H1 (cell line): ENCODE measurements at regions not wholly inside any gene's neighbourhood (a gene's known extent, or its start where the extent isn't known, plus 50 kb on each side); places are given as distances from the start of the nearest gene placed in this dataset.

Experiments used
- POLR2A ChIP-seq, 2 experiments: IDR thresholded peaks; 1 replicate in 1 of 2; 2 replicates in 1 of 2; pipeline ENCODE4 v1.6.1; 2011; ENCODE audit warnings: low read depth in 2 of 2, low read length in 2 of 2, mild to moderate bottlenecking in 2 of 2; ENCODE audit errors: control extremely low read depth in 1 of 2
- RFX5 ChIP-seq: IDR thresholded peaks from 2 replicates; pipeline ENCODE4 v1.6.1; 2011; ENCODE audit warnings: low read depth, low read length, improper control_type of control experiment, borderline replicate concordance
- SP1 ChIP-seq: IDR thresholded peaks from 2 replicates; pipeline ENCODE4 v1.6.1; 2011; ENCODE audit warnings: low read depth, low read length
- TF ChIP-seq, protein P1 (sequence below), 3 experiments: IDR thresholded peaks; 1 replicate in 2 of 3; 2 replicates in 1 of 3; pipeline versions ENCODE4 v1.5.1 to v1.6.1; 2011; ENCODE audit warnings: low read length in 3 of 3, mild to moderate bottlenecking in 3 of 3, inconsistent platforms in 2 of 3, low read depth in 1 of 3, moderate library complexity in 1 of 3; ENCODE audit not compliant: insufficient read depth in 1 of 3; ENCODE audit errors: control extremely low read depth in 1 of 3

DNA sequence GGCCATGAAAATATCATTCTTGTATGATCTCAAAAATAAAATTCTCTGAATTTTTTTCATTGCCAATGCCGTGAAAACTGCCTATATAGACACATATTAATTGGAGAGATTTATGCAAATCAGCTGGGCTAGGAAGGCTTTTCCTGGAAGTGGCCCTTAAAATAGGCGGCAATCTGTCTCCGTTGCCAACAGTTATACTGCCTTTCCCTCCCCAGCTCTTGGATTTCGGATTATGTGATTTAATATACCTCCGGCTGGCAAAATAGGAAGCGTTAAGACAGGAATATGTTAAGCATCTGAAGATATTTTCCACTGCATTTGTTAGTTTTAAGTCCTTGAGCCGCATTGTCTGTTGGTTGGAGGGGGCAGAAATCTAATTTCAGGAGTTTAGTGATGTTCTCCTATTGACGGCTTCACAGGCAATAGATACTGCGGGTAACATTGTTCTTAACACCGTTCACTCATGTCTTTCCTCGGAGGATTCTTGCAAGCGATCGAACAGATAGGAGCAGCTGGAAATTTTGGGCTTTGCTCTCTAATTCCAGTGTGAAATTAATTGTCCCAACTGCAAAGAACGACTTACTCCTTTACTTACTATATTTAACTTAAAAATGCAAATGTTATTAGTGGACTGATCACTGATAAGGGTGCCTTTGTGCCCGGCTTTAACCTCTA lies 113.3 kb downstream of the LINC00237 start:
- TF ChIP-seq, protein P1, sequence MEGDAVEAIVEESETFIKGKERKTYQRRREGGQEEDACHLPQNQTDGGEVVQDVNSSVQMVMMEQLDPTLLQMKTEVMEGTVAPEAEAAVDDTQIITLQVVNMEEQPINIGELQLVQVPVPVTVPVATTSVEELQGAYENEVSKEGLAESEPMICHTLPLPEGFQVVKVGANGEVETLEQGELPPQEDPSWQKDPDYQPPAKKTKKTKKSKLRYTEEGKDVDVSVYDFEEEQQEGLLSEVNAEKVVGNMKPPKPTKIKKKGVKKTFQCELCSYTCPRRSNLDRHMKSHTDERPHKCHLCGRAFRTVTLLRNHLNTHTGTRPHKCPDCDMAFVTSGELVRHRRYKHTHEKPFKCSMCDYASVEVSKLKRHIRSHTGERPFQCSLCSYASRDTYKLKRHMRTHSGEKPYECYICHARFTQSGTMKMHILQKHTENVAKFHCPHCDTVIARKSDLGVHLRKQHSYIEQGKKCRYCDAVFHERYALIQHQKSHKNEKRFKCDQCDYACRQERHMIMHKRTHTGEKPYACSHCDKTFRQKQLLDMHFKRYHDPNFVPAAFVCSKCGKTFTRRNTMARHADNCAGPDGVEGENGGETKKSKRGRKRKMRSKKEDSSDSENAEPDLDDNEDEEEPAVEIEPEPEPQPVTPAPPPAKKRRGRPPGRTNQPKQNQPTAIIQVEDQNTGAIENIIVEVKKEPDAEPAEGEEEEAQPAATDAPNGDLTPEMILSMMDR (IDR thresholded peaks at IDR 0.05; ENCODE audit: control extremely low read depth in 1 of 3, insufficient read depth in 1 of 3, low read depth in 1 of 3, low read length in 3 of 3), result no peak
- no peak for TF ChIP-seq POLR2A (IDR thresholded peaks at IDR 0.05; ENCODE audit: control extremely low read depth in 1 of 2, low read depth in 2 of 2, low read length in 2 of 2)
- TF ChIP-seq SP1, result no peak
- TF ChIP-seq RFX5, result no peak
